GM19372 (cell line): ENCODE measurements at regions not wholly inside any gene's neighbourhood (a gene's known extent, or its start where the extent isn't known, plus 50 kb on each side); places are given as distances from the start of the nearest gene placed in this dataset.

Experiments
- ATAC-seq: cut with Tn5 transposase; IDR thresholded peaks from one replicate; pipeline ENCODE4 v1.9.1; 2021; ENCODE audit warnings: mild to moderate bottlenecking, low read depth, moderate library complexity; ENCODE audit not compliant: unreplicated experiment

GRCh38 chr4:58723954-58724353 is 1613.8 kb upstream of the IGFBP7 start:
- ATAC-seq, result no peak

GRCh38 chr4:58711039-58711438 is 1600.9 kb upstream of the IGFBP7 start:
- no peak for ATAC-seq

DNA sequence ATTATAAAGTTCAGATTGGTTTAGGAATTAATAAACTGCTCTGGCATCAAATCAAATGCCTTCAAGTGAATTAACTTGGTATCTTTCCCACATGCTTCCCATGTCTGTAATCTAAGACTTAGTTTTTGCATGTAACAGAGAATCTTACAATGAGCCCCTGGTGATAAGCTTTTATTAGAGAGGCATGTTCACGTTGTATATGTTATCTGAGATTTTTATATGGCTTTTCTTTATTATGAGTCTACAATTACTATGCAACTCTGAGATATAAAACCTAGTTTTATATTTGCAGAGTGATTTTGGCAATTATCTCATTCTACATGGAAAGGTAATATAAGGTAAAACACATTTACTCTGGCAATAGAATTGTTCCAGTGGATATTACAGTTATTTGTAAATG is 1578.4 kb upstream of the IGFBP7 start:
- ATAC-seq, result no peak

GRCh38 chr4:58679886-58680285 is 1569.7 kb upstream of the IGFBP7 start:
- no peak for ATAC-seq

GRCh38 chr4:58679051-58679450 is 1568.9 kb upstream of the IGFBP7 start:
- ATAC-seq, result no peak

- ATAC-seq, result no peak
These were observed 1559.6 kb upstream of the IGFBP7 start for GRCh38 chr4:58669783-58670182.

DNA sequence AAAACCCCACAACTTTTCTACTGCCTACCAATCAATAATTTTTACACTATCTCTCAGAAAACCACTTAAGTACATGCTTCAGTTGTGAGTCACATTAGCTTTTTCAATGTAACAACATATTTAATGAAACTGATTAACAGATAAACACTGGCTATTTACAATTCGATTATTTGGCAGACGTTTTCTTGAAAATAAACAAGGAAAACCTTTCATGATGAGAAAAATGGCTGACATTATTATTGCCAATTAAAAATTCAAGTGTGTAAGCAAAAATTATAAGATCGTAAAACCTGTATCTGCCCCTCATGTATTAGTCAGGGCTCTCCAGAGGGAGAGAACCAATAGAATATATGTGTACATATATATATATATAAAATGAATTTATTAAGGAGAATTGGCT is 1555.5 kb upstream of the IGFBP7 start:
- ATAC-seq, result no peak

DNA sequence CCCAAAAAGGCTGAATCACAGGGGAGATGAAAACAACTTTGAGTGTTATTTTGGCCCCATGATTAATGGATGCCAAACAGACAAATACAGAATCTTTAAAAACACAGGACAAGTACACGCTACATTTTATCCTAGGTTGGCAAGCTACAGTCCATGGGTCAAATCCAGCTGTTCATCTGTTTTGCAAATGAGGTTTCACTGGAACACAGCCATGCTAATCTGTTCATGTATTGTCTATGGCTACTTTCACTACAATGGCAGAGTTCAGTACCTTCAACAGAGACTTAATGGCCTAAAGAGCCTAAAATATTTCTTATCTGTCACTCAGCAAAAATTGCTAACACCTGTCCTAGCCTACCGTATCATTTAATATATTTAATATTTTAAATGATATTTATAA is 1548.5 kb upstream of the IGFBP7 start:
- no peak for ATAC-seq

DNA sequence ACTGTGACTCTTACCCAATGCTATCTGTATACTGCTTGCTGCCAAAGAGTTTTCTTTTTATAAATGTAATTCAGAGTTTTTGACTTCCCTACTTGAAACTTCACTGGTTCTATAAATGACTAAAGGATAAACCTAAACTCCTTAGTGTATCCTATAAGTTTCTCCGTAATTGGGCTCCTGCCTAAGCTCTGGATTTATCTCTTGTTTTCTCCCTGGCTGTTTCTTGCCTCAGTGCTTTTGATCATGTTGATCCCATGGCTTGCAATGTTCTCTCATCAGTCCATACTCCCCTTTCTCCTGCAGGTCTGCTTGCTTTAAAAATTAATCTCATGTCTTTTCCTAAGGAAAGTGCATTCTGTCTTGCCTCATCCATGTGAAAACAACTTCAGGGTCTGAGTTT is 1543.1 kb upstream of the IGFBP7 start:
- ATAC-seq, result no peak

GRCh38 chr4:58649226-58649625 is 1539.0 kb upstream of the IGFBP7 start:
- no peak for ATAC-seq

DNA sequence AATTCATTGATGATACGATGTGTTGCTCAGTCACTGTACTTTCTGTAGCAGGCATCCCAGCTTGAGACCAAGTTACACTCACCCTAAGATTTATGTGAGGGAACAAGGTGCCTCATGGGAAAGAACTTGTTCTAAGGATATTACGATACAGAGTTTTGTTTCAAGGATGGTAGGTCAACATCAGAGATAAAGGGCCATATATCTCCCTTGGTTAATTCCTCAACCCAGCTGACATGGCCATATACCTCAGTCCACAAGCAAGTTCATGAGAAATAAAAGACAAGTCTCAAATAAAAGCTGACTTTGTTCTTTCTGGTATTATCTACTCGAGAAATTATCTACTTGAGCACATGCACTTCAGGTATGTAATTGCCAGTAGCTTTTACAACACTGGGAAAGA is 1535.9 kb upstream of the IGFBP7 start:
- no peak for ATAC-seq

- no peak for ATAC-seq
These were observed 1534.4 kb upstream of the IGFBP7 start for GRCh38 chr4:58644549-58644948.

DNA sequence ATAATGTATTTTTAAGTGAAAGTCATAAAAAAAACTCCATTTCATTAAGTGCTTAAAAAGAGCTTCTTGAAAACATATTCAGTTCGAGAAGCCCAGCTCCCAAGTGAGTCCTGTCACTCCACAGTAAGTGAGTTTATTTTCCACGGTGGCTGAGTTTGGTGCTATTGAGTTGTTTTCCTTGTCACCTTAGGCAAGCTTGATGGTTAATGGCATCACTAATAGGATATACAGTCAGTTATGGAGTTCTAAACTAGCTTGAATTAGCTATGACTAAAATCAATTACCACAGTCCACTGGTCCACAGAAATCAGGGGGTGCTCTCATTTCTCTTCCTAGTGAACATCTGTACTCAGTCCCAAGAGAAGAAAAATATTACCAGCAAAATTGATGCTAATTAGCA is 1526.2 kb upstream of the IGFBP7 start:
- no peak for ATAC-seq

DNA sequence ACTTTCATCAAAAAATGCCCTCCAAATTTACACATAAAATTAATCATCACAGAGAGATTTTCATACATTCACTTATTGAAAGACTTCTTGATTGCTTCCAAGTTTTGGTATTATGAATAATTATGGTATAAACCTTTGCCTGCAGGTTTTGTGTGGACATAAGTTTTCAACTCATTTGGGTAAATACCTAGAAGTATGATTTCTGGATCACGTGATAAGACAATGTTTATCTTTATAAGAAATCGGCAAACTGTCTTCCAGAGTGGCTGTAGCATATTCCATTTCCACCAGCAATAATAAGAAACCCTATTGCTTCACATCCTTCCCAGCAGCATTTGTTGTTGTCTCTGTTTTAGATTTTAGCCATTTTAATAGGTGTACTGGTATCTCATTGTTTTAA is 1507.0 kb upstream of the IGFBP7 start:
- ATAC-seq, result no peak

DNA sequence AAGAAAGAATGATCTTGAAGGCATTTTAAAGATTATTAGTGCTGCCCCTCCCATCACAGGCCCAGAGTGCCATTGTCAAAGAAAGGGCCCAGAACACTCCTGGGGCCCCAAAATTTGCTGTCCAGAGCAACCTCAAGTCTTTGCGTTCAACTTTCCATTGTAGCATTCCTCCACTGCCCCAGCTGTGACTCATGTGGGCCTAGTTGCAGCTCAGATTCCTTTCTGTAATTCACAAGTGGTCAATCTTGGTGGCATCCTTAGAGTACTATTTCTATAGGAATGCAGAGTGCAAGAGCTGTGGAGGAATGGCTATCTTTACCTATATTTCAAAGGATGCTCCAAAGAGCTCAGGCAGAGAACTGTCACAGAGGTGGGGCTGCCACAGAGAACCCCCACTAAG is 1500.8 kb upstream of the IGFBP7 start:
- ATAC-seq, result no peak

GRCh38 chr4:58606303-58606702 is 1496.1 kb upstream of the IGFBP7 start:
- no peak for ATAC-seq

- ATAC-seq, result no peak
These were observed 1493.8 kb upstream of the IGFBP7 start for GRCh38 chr4:58603951-58604350.

GRCh38 chr4:58602731-58603359 is 1492.7 kb upstream of the IGFBP7 start:
- ATAC-seq, result no peak

DNA sequence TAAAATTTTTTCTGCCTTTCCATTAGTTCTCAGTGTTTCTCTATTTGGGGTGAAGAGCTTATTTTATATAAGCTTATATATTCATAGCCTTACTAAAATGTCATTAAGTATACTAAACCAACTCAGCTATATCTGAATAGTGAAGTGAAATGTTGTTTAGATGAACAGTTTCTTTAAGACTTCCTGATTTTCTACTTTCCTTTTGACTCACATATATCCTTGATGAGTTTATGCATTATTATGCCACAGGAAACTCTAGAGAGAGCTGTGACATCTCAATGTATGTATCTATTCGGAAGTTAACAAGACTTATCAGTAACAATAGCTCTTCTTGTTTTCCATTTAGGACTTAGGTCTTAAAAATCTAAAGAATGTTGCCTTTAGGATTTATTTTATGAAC is 1491.8 kb upstream of the IGFBP7 start:
- no peak for ATAC-seq

DNA sequence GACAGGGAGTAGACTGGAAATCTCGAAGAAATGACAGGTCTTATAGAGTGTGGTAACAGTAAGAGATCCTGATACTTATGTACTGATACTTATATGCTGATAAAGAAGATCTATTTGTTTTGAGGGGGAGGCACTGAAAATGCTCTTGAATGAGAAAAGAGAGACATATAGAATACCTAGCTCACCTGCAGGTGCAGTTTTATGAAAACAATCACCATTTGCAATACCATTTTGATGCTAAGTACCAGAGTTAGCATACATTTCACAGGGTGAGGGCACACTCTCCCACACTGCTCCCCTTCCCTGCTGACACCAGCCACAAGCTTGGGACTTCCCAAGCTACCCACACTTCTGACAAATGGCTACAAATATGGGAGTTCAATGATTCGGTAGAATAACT is 1490.1 kb upstream of the IGFBP7 start:
- ATAC-seq, result no peak

DNA sequence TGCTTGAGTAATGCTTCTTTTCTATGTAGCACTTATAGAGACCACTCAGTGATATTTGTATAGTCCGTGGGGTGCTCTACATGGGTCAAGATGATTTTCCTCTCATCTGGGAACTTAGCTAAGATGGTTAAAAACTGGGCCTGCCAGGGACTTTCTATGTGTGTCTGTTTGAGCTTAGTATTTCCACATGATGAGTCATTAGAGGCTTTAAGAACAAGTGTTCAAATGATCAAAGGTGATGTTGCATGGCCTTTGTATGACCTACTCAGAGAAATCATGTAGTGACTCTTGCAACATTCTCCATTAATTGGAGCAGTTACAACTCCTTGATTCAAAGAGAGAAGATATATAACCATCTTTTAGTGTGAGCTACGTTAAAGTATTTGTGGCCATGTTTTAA is 1480.5 kb upstream of the IGFBP7 start:
- ATAC-seq, result no peak

- no peak for ATAC-seq
These were observed 1477.7 kb upstream of the IGFBP7 start for GRCh38 chr4:58587856-58588255.

DNA sequence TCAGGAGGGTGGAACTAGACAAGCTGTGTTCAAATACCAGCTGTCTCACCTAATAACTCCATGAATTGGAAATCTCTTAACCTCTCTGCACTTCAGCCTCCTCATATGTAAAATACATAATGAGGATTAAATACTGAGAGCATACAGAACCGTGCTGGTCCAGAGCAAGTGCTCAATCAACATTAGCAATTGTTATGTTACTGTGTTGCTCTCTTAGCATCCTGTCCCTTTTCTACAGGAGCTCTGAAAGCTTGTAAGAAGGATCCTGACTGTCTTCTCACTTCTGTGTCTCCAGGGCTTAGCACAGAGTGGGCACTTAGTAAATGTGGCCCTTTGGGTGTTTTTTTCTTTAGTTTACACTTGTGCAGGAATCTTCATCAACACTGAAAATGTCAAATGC is 1456.1 kb upstream of the IGFBP7 start:
- no peak for ATAC-seq
